Liver (tissue), 3 donors: ENCODE measurements at regions not wholly inside any gene's neighbourhood (a gene's known extent, or its start where the extent isn't known, plus 50 kb on each side); places are given as distances from the start of the nearest gene placed in this dataset.

Experiments used
- ATF3 ChIP-seq: IDR thresholded peaks from 2 replicates; pipeline ENCODE4 v1.6.1; 2016; ENCODE audit warnings: antibody characterized with exemption
- CTCF ChIP-seq: fragments of 150-350 bp; IDR thresholded peaks from 2 replicates; pipeline ENCODE4 v1.5.1; 2017; ENCODE audit warnings: improper control_type of control experiment, low read depth, low read length; ENCODE audit not compliant: missing input control
- EGR1 ChIP-seq, 2 donors: IDR thresholded peaks; 2 replicates each; pipeline ENCODE4 v1.6.1; 2016 to 2018; ENCODE audit warnings: antibody characterized with exemption in 2 of 2, low read depth in 2 of 2
- GABPA ChIP-seq, 2 donors: IDR thresholded peaks in 1 of 2; conservative IDR thresholded peaks in 1 of 2; 2 replicates each; pipeline ENCODE4 v1.6.1; 2016; ENCODE audit warnings: antibody characterized with exemption in 2 of 2, mild to moderate bottlenecking in 1 of 2, moderate library complexity in 1 of 2
- JUND ChIP-seq, 2 donors: IDR thresholded peaks; 2 replicates each; pipeline ENCODE4 v1.6.1; 2016; ENCODE audit warnings: antibody characterized with exemption in 2 of 2
- MAX ChIP-seq: IDR thresholded peaks from 2 replicates; pipeline ENCODE4 v1.6.1; 2016; ENCODE audit warnings: antibody characterized with exemption
- RAD21 ChIP-seq, 2 donors: IDR thresholded peaks; 2 replicates each; pipeline ENCODE4 v1.6.1; 2016; ENCODE audit warnings: antibody characterized with exemption in 2 of 2, mild to moderate bottlenecking in 2 of 2
- REST ChIP-seq: IDR thresholded peaks from 2 replicates; pipeline ENCODE4 v1.6.1; 2016; ENCODE audit warnings: antibody characterized with exemption, mild to moderate bottlenecking
- RXRA ChIP-seq, 2 donors: IDR thresholded peaks; 2 replicates each; pipeline ENCODE4 v1.6.1; 2017 to 2018; ENCODE audit warnings: antibody characterized with exemption in 2 of 2, mild to moderate bottlenecking in 1 of 2
- SP1 ChIP-seq: IDR thresholded peaks from 2 replicates; pipeline ENCODE4 v1.6.1; 2018; ENCODE audit warnings: antibody characterized with exemption, mild to moderate bottlenecking
- TAF1 ChIP-seq: conservative IDR thresholded peaks from 2 replicates; pipeline ENCODE4 v1.6.1; 2016; ENCODE audit warnings: antibody characterized with exemption, mild to moderate bottlenecking
- YY1 ChIP-seq: IDR thresholded peaks from 2 replicates; pipeline ENCODE4 v1.6.1; 2016; ENCODE audit warnings: antibody characterized with exemption, mild to moderate bottlenecking
- donor health status: healthy.
- donor health status: healthy.

GRCh38 chr1:56423716-56424115 is 155.6 kb downstream of the PLPP3 start:
- TF ChIP-seq CTCF, result no peak
- no peak for TF ChIP-seq REST
- no peak for TF ChIP-seq TAF1
- no peak for TF ChIP-seq YY1
- TF ChIP-seq JUND (IDR thresholded peaks at IDR 0.05), result no peak
- TF ChIP-seq SP1, result no peak
- TF ChIP-seq EGR1 (IDR thresholded peaks at IDR 0.05; ENCODE audit: low read depth in 2 of 2), result no peak
- no peak for TF ChIP-seq MAX
- no peak for TF ChIP-seq RAD21 (IDR thresholded peaks at IDR 0.05)
- no peak for TF ChIP-seq ATF3
- TF ChIP-seq RXRA (IDR thresholded peaks at IDR 0.05), result no peak
- no peak for TF ChIP-seq GABPA (IDR thresholded peaks at IDR 0.05 in 1 of 2, conservative IDR thresholded peaks at IDR 0.05 in 1 of 2)
